HEK293T (cell line): ENCODE measurements at regions not wholly inside any gene's neighbourhood (a gene's known extent, or its start where the extent isn't known, plus 50 kb on each side); places are given as distances from the start of the nearest gene placed in this dataset.

ENCODE experiments used
- ELF4 ChIP-seq: fragments of 450-650 bp; IDR thresholded peaks from 2 replicates; pipeline ENCODE4 v1.6.1; 2017; ENCODE audit warnings: antibody characterized with exemption
- SP1 ChIP-seq: fragments of 450-650 bp; IDR thresholded peaks from 2 replicates; pipeline ENCODE4 v1.6.1; 2017

GRCh38 chr2:187918996-187919821 is 365.0 kb upstream of the TFPI start:
- TF ChIP-seq ELF4 (no peak), SP1 (no peak)
